ENCODE measurements at regions not wholly inside any gene's neighbourhood (a gene's known extent, or its start where the extent isn't known, plus 50 kb on each side); places are given as distances from the start of the nearest gene placed in this dataset.
"Not testable (repeated sequence)": the region's sequence is repeated elsewhere in the genome, so short reads cannot be mapped to it uniquely, and the experiment has no call there.

DNA sequence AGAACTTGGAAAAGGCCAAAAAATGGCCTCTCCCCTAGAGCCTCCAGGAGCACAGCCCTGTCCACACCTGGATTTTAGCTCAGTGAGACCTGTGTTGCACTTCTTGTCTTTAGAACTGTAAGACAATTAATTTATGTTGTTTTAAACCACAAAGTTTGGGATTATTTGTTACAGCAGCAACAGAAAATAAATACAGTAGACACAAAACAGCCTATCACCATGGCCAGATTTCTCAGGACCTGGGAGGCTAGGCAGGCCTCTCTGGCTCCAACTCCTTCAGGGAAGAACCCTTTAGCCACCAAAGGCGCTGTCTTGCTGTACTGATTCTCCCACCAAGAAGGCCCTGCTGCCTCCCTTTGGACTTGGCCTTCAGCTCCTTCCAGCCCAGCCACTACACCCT is 54.1 kb upstream of the PSAP start:
- no peaks in the 10 kb centered on the region for H3K9me3 ChIP-seq
- H3K36me3 ChIP-seq: no peaks in the 10 kb centered on the region
- no peak overlapping the region for H3K4me3 ChIP-seq
- TF ChIP-seq POLR2AphosphoS5 (IDR thresholded peaks at IDR 0.05): no peak
- no peak for TF ChIP-seq EP300 (IDR thresholded peaks at IDR 0.05)
- TF ChIP-seq, protein P1, sequence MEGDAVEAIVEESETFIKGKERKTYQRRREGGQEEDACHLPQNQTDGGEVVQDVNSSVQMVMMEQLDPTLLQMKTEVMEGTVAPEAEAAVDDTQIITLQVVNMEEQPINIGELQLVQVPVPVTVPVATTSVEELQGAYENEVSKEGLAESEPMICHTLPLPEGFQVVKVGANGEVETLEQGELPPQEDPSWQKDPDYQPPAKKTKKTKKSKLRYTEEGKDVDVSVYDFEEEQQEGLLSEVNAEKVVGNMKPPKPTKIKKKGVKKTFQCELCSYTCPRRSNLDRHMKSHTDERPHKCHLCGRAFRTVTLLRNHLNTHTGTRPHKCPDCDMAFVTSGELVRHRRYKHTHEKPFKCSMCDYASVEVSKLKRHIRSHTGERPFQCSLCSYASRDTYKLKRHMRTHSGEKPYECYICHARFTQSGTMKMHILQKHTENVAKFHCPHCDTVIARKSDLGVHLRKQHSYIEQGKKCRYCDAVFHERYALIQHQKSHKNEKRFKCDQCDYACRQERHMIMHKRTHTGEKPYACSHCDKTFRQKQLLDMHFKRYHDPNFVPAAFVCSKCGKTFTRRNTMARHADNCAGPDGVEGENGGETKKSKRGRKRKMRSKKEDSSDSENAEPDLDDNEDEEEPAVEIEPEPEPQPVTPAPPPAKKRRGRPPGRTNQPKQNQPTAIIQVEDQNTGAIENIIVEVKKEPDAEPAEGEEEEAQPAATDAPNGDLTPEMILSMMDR (IDR thresholded peaks at IDR 0.05): no peak
- no peak for TF ChIP-seq POLR2A (IDR thresholded peaks at IDR 0.05)
- H3K4me1 ChIP-seq: peaks cover 0 to 3% (median 1%) of the 10 kb centered on the region in 4 donors
- no peak for ATAC-seq (ENCODE audit: low FRiP score in 2 of 2)
- WGBS, 2 donors: 86 to 100% methylated on average over 1 of the region's 1 CpG
- no peaks in the 10 kb centered on the region for H3K27me3 ChIP-seq
- no peak overlapping the region for H3K27ac ChIP-seq
- no peak for DNase-seq

DNA sequence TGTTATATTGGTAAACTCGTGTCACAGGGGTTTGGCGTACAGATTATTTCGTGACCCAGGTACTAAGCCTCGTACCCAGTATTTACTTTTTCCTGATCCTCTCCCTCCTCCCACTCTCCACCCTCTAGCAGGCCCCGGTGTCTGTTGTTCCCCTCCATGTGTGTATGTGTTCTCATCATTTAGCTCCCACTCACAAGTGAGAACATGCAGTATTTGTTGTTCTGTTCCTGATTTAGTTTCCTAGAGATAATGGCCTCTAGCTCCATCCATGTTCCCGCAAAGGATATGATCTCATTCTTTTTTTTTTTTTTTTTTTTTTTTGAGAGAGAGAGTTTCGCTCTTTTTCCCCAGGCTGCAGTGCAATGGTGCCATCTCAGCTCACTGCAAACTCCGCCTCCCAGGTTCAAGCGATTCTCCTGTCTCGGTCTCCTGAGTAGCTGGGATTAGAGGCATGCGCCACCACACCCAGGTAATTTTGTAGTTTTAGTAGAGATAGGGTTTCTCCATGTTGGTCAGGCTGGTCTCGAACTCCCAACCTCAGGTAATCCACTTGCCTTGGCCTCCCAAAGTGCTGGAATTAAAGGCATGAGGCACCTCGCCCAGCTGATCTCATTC is 52.7 kb upstream of the PSAP start:
- not testable (repeated sequence) for DNase-seq, H3K9me3 ChIP-seq, H3K36me3 ChIP-seq, H3K27me3 ChIP-seq, H3K4me3 ChIP-seq, H3K27ac ChIP-seq
- WGBS, 2 donors: 76 to 77% methylated on average over 13 of the region's 13 CpGs
- H3K4me1 ChIP-seq: peaks cover 0 to 10% (median 7%) of the 10 kb centered on the region in 4 donors
- ATAC-seq (ENCODE audit: low FRiP score in 2 of 2): peak in 1 of 2 donors; percentile 32

DNA sequence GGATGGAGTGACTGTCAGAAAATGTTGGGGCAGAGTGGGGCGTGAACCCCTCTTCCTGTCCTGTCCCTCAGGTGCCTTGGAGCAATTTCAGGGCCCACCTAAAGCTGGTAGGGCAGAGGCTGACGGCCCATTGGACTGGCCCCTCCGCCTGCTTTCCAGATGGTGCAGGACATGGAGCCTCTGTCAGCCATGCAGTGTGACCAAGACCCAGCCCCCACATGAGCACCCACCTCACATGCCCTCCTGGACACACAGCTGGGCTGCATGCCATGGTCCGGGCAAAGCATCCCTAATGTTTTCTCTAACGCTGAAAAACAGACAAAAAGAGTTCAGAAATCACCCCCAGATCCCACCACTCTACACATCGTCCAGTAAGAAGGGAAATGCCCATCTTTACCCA is 51.3 kb upstream of the PSAP start:
- Histone ChIP-seq H3K36me3 (no peaks in the 10 kb centered on the region), H3K4me1 (peaks cover 0 to 10% (median 7%) of the 10 kb centered on the region in 4 donors), H3K27ac (no peak overlapping the region), H3K27me3 (no peaks in the 10 kb centered on the region), H3K4me3 (no peak overlapping the region), H3K9me3 (no peaks in the 10 kb centered on the region)
- WGBS, 2 donors: 94 to 96% methylated on average over 5 to 6 of the region's 6 CpGs
- DNase-seq (no peak), ATAC-seq (ENCODE audit: low FRiP score in 2 of 2) (no peak)
- TF ChIP-seq EP300 (IDR thresholded peaks at IDR 0.05) (no peak), POLR2AphosphoS5 (IDR thresholded peaks at IDR 0.05) (no peak), POLR2A (IDR thresholded peaks at IDR 0.05) (no peak)
- TF ChIP-seq, protein P1 (IDR thresholded peaks at IDR 0.05): no peak

Data from upper lobe of left lung (tissue), 6 donors.